DMS153 (cell line): ENCODE measurements at regions not wholly inside any gene's neighbourhood (a gene's known extent, or its start where the extent isn't known, plus 50 kb on each side); places are given as distances from the start of the nearest gene placed in this dataset.
"Not testable (repeated sequence)": the region's sequence is repeated elsewhere in the genome, so short reads cannot be mapped to it uniquely, and the experiment has no call there.

ENCODE experiments used
- DNase-seq: peaks from one replicate; lab custom pipeline; 2025; lab: John Stamatoyannopoulos, UW

DNA sequence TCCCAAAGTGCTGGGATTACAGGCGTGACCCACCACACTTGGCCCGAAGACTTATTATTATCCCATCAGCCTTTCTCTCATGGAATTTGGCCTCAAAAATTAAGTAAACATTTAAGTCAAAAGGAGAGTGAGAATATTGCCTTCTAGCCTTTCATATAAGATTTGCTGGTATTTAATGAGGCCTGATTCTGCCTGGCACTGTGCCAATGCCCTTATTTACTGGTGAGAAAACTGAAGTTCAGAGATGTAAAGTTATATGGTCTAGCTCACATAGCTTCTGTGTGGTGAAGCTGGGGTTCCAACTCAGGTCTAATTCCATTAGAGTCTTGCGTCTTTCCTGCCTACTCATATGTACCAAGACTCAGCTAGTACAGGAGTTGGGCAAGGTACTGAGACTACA is 260.2 kb downstream of the SDHAF3 start:
- no peak for DNase-seq

GRCh38 chr7:97381815-97382554 is 264.5 kb downstream of the SDHAF3 start:
- no peak for DNase-seq

GRCh38 chr7:97390052-97390451 is 272.6 kb downstream of the SDHAF3 start:
- no peak for DNase-seq

GRCh38 chr7:97390915-97391593 is 273.6 kb downstream of the SDHAF3 start:
- DNase-seq = no peak

- no peak for DNase-seq
Observed at GRCh38 chr7:97401398-97401797, 283.9 kb downstream of the SDHAF3 start.

GRCh38 chr7:97405835-97406234 is 288.3 kb downstream of the SDHAF3 start:
- DNase-seq = no peak

DNA sequence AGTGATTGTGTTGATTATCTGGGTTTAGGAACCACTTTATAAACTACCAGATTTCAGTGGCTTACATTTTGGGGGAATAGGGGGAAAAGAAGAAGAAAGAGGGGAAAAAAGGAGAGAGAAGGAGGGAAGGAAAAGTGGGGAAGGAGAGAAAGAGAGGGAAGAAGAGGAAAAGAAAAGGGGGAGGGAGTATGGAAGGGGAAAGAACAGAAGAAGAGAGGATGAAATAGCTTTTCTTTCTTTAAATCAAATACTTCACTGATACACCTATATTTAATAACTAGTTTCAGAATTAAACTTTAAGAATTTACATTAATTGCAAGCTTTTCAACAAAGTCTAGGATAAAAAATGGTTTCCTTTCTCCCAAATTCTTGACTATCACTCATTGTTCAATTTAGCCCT is 289.6 kb downstream of the SDHAF3 start:
- no peak for DNase-seq

DNA sequence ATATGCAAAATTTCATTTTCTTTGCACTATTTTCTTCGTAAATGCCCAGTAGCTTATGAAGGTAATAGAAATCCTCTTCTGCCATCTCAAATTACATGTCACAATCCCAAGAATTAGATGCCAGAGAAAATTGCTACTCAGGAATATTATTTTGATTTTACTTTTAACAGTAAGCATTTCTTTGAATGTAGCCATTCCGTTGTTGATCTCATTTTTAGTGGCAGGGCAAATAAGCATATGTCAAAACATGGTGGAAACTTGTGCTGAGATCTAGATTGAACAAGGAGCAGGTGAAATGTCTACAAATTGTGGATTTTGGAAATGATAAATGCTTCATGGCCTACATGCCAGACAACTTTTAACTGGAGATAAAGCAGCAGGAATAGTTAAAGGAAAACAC is 291.8 kb downstream of the SDHAF3 start:
- no peak for DNase-seq

DNA sequence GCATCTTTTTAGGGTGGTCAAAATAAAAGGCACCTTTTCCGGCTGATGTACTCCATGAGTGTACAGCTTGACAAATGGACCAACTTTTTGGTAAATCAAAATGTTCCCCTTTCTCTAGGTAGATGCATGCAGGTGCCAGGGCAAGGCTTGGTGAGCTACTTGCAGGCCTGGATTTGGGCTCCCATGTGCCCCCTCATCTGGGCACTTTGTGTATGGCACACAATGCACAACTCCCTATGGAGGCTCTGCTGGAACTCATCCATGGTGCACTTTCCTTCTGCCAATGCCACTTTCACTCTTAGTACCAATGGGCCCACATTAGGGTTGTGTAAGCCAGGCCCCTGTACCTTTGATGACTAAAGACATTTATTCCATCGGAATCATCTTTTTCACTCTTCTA is 300.8 kb downstream of the SDHAF3 start:
- no peak for DNase-seq

- DNase-seq = no peak
Observed at GRCh38 chr7:97419898-97420297, 302.4 kb downstream of the SDHAF3 start.

DNA sequence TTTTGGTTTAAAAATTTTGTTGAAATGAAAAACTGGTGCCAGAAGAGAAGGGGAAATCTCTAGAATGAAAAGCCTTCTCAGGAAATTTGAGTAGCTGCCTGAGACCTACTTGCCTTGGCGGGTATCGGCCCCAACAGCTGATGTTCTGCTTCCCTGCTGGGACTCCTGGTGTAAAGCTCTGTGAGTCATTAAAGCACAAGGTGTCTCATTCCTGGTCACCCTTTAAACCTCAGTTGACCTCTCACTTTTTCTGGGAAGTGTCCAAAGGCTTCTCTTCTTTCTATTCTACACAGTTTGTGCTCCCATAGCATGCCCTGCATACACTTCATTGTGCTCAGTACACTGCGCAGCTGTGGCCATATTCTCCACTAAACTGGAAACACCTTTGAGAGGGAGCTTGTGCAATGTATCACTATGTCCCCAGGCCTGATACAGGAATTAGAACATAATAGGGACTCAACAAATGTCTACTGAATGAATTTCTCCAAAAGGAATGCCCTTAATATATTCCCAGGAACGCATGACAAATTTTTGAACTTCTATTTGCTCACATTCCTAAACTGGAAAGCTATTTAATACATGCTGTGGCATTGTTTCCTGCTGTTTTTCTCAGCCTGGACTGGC is 303.9 kb downstream of the SDHAF3 start:
- DNase-seq = no peak

- DNase-seq = no peak
Observed at GRCh38 chr7:97422046-97422445, 304.5 kb downstream of the SDHAF3 start.

GRCh38 chr7:97430006-97430405 is 301.9 kb upstream of the TAC1 start:
- DNase-seq = no peak

- no peak for DNase-seq
Observed at GRCh38 chr7:97439637-97440214, 292.2 kb upstream of the TAC1 start.

DNA sequence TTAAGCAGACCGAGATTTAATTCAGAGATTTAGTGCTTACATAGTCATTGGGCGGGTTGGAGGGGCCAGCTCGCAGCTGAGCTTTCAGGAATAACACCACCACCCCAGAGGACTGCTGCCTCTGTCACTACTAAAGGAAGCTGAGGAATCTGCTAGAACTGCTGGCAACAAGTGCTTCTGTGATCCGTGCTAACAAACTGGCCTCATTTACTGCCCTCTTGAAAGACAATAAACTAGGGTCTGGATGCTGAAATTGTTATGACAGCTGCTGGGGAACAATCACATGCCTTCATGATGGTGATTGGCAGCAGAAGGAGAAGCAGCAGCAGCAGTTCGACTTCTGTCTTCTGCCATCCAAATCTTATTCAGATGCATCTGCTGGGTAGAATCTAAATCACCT is 285.5 kb upstream of the TAC1 start:
- DNase-seq = peak; percentile 64

- not testable (repeated sequence) for DNase-seq
Observed at GRCh38 chr7:97449448-97449847, 282.4 kb upstream of the TAC1 start.

- no peak for DNase-seq
Observed at GRCh38 chr7:97450516-97450915, 281.4 kb upstream of the TAC1 start.

DNA sequence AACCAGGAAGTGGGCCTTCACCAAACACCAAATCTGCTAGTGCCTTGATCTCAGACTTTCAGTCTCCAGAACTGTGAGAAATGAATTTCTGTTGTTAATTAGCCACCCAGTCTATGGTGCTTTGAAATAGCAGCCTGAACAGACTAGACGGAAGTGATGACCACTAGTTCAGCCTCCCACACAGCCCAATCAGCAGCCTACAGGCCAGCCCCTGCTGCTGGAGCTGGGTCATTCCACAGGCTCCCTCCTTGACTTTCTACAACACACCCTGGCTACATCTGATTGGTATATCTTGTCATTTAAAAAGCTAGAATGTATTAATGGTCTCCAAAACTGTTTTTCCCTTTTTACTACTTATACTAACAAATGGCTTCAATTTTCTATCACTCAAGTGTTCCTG is 277.2 kb upstream of the TAC1 start:
- no peak for DNase-seq

- DNase-seq = no peak
Observed at GRCh38 chr7:97457054-97457453, 274.8 kb upstream of the TAC1 start.

DNA sequence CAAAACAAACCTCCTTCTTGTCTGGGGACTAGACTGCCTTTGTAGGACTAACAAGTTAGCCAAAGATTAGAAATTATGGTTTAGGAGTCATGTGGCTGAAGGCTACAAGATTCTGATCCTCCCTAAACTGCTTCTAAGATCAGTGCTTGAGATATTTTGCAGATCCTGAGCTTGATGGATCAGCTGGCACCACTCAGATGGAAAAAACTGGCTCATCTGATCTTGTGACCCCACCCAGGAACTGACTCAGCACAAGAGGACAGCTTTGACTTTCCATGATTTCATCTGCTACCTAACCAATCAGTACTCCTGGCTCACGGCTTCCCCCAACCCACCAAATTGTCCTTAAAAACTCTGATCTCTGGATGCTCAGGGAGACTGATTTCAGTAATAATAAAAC is 271.5 kb upstream of the TAC1 start:
- no peak for DNase-seq

- DNase-seq = no peak
Observed at GRCh38 chr7:97461596-97461995, 270.3 kb upstream of the TAC1 start.

DNA sequence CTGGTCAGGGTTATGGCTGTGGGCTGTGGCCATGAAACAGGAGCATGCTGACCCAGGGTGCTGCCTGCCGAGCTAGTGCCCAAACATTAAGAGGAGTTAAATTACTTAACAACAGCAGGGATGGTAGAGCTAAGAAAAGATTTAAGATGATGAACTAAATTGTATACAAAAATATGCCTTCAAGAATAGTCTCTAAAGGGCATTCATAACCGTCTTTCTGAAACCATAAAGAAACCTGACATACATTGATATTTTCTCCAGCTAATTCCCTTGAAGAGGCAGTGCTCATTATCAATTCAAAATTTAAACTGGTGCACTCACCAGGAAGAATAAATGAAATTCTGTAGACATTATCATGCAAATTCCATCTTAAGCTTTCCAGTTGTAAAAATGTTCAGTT is 265.8 kb upstream of the TAC1 start:
- DNase-seq = no peak
